GM19240 (cell line): ENCODE measurements at regions not wholly inside any gene's neighbourhood (a gene's known extent, or its start where the extent isn't known, plus 50 kb on each side); places are given as distances from the start of the nearest gene placed in this dataset.
"Not testable (repeated sequence)": the region's sequence is repeated elsewhere in the genome, so short reads cannot be mapped to it uniquely, and the experiment has no call there.

Experiments used
- DNase-seq: peaks from one replicate; pipeline ENCODE4 v3.0.0; 2011; ENCODE audit warnings: low spot score; ENCODE audit not compliant: insufficient read length

GRCh38 chr1:219863816-219864215 lies 64.5 kb downstream of the SLC30A10 start:
- DNase-seq = not testable (repeated sequence)

GRCh38 chr1:219862366-219862765 lies 66.0 kb downstream of the SLC30A10 start:
- no peak for DNase-seq

DNA sequence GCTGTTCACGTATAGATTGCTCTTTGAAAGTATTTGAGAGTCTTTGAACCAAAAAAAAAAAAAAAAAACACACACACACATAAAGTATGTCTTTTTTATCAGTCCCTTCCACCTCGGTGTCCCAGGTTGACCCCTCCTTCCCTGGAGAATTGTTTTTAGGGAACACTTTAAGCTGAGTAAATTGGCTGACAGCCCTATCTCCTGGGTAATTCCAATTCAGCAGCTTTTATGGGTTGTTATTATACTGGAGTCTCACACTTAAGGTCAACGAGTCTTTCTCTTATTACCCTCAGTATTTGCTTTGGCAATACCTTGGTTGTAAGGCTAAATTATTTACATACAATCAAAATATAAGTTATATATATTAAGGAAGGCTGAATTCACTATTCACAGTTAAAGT lies 69.4 kb downstream of the SLC30A10 start:
- DNase-seq = no peak

DNA sequence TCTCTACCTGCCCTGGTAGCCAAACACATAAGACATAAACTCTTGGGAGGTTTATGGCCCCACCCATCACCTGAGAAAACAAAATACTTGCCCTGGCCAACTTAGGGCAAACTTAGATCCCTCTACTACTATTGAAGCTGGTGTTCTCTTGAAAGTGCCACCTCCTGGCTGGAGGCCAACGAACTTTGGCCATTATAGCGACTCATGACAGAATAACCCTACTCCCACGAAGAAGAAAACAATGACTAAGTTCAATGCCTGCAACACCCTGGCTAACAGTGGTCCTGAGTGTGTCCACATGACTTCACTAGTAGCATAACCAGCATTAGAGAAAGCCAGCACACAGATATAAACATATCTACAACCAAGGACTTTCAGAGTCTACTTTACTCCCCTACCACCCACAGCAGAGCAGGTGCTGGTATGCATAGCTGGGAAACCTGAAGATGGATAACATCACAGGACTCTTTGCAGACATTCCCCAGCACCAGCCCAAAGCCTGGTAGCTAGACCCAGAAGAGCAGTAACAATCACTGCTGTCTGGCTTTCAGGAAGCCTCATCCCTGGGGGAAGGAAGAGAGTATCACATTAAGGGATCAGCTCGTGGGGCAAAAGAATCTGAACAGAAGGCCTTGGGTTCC lies 81.0 kb downstream of the SLC30A10 start:
- DNase-seq = no peak

DNA sequence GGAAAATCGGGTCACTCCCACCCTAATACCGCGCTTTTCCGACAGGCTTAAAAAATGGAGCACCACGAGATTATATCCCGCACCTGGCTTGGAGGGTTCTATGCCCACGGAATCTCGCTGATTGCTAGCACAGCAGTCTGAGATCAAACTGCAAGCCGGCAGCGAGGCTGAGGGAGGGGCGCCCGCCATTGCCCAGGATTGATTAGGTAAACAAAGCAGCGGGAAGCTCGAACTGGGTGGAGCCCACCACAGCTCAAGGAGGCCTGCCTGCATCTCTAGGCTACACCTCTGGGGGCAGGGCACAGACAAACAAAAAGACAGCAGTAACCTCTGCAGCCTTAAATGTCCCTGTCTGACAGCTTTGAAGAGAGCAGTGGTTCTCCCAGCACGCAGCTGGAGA lies 88.8 kb downstream of the SLC30A10 start:
- DNase-seq = not testable (repeated sequence)

DNA sequence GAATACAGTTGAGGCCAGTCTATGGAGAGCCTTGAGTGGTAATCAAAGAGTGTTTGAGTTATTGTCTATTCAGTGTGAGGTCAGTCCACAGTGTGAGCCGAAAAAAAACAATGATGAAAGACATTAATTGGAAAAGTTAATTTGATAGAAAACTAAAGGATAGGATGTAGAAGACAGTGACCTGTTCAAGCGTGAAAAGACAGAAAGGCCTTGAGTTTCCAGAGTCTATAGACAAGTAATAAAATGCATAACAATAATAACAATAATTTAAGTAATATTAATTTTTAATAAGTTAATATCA lies 90.4 kb downstream of the SLC30A10 start:
- DNase-seq = no peak

- DNase-seq = no peak
Measured at GRCh38 chr1:219837274-219837993, 90.9 kb downstream of the SLC30A10 start.

DNA sequence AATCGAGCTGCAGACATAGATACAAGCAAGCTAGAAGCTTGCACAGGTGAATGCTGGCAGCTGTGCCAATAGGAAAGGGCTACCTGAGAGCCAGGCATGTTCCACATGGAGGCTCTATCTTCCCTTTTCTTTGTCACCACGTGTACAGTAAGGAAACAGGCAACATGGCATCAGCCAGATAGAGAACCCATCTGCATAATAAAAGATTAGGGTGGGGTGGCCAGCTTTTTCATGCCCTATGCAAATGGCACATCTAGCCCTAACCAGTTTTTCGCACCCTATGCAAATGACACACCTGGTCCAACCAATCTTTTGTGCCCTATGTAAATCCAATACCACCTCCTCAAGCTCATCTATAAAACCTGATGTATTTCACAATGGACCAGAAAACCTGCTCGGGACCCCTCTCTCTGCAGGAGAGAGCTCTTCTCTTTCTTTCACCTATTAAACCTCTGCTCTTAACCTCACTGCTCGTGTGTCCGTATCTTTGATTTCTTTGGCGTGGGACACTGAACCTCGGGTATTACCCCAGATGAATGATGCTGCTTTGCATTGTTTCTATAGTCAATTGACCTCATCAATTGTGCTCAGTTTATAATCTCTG lies 93.9 kb downstream of the SLC30A10 start:
- no peak for DNase-seq

- no peak for DNase-seq
Measured at GRCh38 chr1:219833214-219833815, 95.0 kb downstream of the SLC30A10 start.

- no peak for DNase-seq
Measured at GRCh38 chr1:219826290-219826689, 102.1 kb downstream of the SLC30A10 start.

GRCh38 chr1:219825355-219825754 lies 103.0 kb downstream of the SLC30A10 start:
- no peak for DNase-seq

GRCh38 chr1:219824338-219824737 lies 104.0 kb downstream of the SLC30A10 start:
- no peak for DNase-seq

DNA sequence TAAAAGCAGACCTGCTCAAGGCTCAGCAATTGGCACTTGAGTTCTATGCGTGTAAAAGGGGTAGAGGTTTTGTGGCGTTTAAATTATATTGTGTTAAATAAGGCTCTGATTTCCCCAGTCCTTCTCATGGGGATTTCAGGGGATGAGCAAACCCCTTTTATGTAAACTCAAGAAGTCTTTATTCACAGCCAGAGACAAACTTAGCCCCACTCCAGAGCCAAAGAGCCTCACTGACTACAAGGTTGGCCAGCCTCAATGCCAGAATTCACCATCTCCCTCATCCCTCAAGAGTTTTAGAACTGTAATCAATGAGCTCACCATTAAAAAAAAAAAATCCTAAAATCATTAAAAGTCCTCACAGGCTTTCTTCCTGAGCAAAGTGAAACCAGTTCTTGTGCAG lies 107.8 kb downstream of the SLC30A10 start:
- no peak for DNase-seq

- no peak for DNase-seq
Measured at GRCh38 chr1:219817914-219818313, 110.4 kb downstream of the SLC30A10 start.

DNA sequence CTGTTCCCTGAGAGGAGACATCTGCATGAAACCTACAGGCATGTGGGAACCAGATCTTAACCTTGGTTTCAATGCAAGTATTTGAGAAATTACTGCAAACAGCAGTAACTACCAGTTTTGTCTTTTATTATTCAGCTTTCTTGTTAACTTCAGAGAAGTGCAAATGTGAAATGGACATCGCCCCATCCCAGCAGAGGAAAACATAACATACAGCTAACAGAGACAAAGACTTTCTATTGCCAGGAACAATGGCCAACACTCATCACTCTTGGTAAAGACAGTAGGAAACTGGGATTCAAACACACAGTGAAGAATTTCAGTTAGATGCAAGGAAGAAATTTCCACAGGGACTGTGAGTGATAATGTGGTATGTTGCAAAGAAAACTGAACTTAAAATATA lies 115.1 kb downstream of the SLC30A10 start:
- no peak for DNase-seq

DNA sequence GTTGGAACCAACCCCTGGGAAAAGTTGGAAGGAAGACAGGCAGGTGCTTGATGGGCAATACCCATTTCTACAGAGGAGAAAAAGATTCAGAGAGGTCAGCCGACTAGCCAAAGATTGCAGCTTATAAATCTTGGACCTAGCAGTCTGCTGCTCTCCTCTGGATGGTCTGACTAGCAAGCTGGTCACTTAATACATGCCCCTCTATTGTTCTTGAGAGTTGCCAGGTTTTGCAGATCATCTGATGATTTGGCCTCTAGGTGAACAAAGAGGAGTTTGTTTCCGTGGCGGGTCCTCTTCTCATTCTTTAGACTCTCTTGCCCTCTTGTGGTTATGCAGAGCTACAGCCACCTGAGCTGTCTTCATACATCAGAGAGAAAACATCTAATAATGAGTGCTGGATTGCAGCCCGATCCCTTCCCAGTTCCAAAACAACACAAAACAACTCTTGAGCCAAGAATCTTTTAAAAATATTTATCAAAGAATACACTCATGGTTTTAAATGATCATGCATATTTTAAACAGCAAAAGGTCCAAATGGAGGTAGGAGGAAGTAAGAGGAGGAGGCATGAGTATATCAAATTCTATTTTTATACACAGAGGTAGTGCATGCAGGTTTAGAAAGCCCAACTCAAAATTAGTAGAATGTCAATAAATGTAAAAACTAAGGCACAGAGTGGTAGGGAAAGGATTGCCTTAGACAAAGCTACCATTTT lies 115.7 kb downstream of the SLC30A10 start:
- DNase-seq = peak; percentile 45

DNA sequence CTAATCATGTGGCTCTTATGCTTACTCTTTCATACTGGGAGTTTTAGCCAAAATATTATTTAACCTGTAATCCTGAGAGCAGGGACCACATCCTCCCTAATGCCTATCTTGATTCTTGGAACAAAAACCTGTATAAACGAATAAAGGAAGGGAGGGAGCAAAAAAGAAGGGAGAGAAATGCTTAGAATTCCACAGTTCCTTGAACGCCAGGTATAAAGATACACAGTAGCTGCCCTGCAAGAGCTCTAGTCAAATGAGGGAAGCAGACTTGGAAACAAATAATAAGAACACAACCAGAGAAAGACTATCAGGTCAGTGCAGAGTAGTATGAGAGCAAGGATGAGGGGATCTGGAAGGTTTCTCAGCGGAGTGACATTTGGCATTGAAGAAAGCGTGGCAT lies 116.3 kb downstream of the SLC30A10 start:
- DNase-seq = no peak

DNA sequence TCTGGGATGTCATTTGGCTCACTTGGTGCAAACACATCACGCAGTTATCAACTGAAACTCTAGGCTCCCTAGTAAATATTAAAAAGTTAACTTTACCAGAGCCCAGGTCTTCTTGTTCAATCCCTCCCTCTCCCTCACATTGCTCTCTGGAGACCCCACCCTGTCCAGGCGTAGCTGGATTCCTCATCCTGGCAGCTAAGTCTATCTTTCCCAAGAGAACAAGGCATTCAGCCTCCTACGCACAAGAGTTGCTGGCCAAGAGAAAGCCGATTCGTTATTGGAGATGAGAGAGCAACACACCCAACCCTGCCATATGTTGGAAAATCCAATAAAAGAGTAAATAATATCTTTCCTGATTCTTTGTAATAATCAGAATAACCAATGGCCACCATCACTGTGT lies 117.9 kb downstream of the SLC30A10 start:
- no peak for DNase-seq

GRCh38 chr1:219808790-219809189 lies 119.6 kb downstream of the SLC30A10 start:
- no peak for DNase-seq

DNA sequence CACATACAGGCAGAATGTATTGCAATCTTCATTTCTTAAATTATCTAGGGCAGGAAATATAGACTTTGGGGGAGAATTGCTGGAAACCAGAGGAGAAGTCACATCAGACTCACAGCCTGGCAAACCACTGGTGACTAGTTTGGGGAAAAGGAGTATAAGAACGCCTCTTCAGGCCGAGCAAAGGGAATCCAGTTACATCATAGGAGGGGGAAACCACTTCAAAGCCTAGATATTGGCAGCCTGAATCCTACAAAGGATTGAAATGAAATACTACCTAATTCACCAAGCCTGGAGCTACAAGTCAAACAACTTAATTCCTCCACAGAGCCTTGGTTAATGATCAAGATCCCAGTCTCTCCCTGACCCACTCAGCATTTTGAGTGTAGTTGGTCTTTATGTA lies 121.7 kb downstream of the SLC30A10 start:
- no peak for DNase-seq

GRCh38 chr1:219806020-219806419 lies 122.3 kb downstream of the SLC30A10 start:
- no peak for DNase-seq

- no peak for DNase-seq
Measured at GRCh38 chr1:219805191-219805590, 123.2 kb downstream of the SLC30A10 start.
